B cell (primary cell): ENCODE measurements at regions not wholly inside any gene's neighbourhood (a gene's known extent, or its start where the extent isn't known, plus 50 kb on each side); places are given as distances from the start of the nearest gene placed in this dataset.

Experiments used
- CTCF ChIP-seq: fragments of 200-600 bp; IDR thresholded peaks from one replicate; pipeline ENCODE4 v1.8.0; 2022; ENCODE audit warnings: antibody characterized with exemption, mild to moderate bottlenecking
- EZH2 ChIP-seq: IDR thresholded peaks from 2 replicates; pipeline ENCODE4 v1.6.1; 2012; ENCODE audit warnings: borderline replicate concordance, low read depth, mild to moderate bottlenecking, moderate library complexity, low read length; ENCODE audit not compliant: insufficient read depth, poor library complexity, severe bottlenecking

DNA sequence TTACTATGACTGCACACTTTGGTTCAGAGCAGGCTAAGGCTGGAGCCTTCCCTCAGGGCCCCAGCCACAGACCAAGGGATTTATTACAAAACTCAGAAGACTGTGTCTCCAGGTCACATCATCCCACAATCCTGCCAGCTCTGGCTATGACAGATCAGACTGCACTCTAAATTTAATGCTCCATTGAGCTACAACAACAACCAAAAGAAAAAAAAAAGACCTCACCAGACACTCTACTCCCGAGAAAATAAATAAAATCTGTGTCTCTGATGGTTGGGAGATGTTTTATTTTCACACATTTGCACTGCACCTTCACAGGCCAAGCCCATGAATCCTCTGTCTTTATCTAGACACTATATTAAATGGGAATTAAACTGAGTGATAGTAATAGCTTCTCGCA lies 50.8 kb upstream of the CTNNB1 start:
- TF ChIP-seq CTCF (no peak), EZH2 (no peak)
